ENCODE measurements at regions not wholly inside any gene's neighbourhood (a gene's known extent, or its start where the extent isn't known, plus 50 kb on each side); places are given as distances from the start of the nearest gene placed in this dataset.

DNA sequence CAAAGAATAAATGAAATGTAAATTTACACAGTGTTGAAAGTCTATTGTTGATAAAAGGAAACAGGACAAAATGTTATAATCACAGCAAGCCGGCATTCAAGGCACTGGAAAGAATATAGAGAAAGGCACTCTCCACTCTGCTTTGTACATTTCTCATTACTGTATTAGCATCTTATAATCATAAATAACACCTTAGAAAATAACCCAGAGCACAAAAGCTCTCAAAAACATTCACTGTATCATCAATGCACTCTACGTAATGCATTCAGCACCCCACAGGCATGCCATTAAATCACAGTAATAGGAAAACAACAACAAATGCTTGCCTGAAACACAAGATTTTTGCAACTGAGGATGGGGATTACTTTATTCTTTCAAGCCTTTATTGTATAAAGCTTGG is 75.3 kb upstream of the TRPC3 start:
- DNase-seq: no peak

GRCh38 chr4:122017296-122017695 is 65.4 kb upstream of the TRPC3 start:
- no peak for DNase-seq

DNA sequence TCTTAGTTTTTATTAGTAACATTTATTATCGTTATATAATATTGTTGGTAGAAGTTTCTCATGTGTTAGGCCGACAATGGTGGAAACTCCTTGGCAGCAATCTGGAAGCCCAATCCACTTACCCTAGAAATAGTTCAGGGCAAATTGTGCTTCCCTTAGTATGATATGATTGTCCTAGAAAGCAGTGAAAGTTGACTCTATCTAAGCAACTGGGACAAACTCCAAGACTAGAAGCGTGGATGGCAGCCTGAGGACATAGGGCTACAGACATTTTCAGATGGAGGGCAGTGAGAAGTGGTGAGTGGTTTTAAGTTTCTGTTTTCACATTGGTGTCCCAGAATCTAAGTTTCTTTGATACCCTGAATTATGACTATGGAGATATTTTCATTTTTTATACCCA is 63.3 kb upstream of the TRPC3 start:
- DNase-seq: no peak

GRCh38 chr4:122012735-122013134 is 60.9 kb upstream of the TRPC3 start:
- DNase-seq: no peak

DNA sequence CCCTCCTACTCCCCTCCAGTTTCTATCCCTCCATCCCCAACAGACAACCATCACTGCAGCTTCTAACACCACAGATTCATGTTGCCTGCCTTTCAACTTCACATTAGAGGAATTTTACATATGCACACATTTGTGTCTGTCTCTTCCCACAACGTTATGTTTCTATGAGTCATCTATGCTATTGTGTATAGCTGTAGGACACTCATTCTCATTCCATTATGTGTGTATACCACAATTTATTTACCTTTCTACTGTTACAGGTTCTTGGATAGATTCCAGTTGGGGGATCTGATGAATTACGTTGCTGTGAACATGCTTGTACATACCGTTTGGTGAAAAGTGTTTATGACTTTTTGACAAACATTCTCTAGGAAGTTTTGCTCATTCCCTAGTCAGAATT is 58.8 kb upstream of the TRPC3 start:
- no peak for DNase-seq

GRCh38 chr4:122009524-122009923 is 57.7 kb upstream of the TRPC3 start:
- no peak for DNase-seq

- no peak for DNase-seq
Observed at GRCh38 chr4:122007016-122007415, 55.2 kb upstream of the TRPC3 start.

- no peak for DNase-seq
Observed at GRCh38 chr4:122005064-122005755, 53.4 kb upstream of the TRPC3 start.

DNA sequence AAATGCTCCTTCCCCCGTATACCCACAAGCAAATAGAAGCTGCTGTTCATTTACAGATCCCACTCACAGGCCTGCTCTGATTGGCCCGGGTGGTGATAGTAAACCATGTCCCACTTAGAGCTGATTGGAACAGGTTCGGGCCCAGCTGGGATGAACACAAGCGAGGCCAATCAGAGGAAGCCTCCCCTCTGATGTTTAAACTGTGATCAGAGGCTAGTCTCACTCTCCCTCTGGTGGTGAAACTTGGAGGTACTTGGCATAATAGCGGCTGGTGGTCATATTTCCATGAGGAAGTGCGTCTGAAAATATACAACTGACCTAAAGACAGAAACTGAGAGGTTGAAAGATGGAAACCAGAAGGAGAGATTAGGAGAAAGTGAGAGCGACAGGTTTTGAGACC is 51.5 kb upstream of the TRPC3 start:
- DNase-seq: peak; percentile 11

Data from activated naive CD4-positive, alpha-beta T cell treated with anti-CD3 and anti-CD28 coated beads, Interleukin-2, amount 50 U/mL, for 16 hours (primary cell).